Activated T-cell treated with anti-CD3 and anti-CD28 coated beads for 48 hours (primary cell): ENCODE measurements at regions not wholly inside any gene's neighbourhood (a gene's known extent, or its start where the extent isn't known, plus 50 kb on each side); places are given as distances from the start of the nearest gene placed in this dataset.
"Not testable (repeated sequence)": the region's sequence is repeated elsewhere in the genome, so short reads cannot be mapped to it uniquely, and the experiment has no call there.

Source experiments
- DNase-seq: peaks from one replicate; pipeline ENCODE4 v3.0.0-alpha.2; 2020; ENCODE audit warnings: low read depth

DNA sequence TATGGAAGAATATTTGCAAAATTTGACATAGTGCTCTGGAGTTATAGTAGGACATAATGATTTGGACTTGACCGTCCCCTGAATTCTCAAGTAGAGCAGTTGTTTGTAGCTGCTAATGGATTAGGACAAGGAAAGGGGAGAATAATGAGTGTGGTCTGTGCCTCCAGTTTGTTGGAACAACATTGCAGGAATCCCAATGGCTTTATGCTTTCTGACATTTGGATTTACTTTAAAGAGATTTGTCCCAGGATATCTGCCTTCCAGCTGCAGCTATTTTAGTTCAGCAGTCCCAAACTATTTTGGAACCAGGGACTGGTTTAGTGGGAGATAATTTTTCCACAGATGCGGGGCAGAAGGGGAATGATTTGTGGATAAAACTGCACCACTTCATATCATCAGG, 648.2 kb downstream of the SLCO4C1 start:
- DNase-seq = no peak

DNA sequence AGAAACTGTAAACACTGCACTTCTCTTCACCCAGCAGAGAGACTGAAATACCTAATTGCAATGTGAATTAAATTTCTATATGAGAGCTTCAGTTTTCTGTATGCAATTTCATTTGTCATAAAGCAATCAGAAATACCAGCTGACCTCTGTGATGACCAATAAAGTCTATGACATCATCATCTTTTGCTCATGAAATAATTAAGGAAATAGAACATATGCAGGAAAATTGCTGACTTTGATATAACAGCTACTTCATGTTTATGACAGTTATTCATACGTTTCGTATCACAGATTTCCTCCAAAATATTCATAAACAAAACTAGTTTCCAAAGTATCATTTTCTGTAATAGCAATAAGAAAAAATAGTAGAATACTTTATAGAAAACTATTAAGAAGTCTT, 652.3 kb downstream of the SLCO4C1 start:
- DNase-seq = no peak

DNA sequence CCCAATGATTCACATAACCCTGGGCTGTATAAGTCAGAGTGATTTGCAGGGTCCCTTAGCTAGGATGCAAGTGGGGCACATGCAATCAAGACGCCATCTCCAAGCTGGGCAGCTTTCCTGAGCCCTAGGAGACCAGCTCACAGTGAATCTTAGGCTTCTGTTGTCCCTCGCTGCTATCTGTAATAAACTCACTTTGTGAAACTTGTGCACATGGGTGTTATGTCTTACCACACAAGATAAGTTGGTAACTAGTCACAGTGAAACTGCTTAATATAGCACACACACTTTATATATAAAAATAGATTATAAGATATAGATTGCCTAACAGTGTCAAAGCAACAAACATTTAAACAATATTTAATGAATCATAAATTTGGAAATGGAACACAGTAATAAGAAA, 658.5 kb downstream of the SLCO4C1 start:
- DNase-seq = no peak

DNA sequence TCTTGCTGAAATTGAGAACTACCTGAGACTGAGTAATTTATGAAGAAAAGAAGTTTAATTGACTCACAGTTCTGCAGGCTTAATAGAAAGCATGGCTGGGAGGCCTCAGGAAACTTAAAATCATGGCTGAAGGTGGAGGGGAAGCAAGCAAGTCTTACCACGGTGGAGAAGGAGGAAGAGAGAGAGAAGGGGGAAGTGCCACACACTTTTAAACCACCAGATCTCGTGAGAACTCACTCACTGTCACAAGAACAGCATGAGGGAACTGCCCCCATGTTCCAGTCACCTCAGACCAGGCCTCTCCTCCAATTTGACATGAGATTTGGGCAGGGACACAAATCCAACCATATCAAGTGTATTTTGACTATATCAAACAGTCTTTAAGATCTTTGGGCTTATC, 668.3 kb downstream of the SLCO4C1 start:
- not testable (repeated sequence) for DNase-seq

DNA sequence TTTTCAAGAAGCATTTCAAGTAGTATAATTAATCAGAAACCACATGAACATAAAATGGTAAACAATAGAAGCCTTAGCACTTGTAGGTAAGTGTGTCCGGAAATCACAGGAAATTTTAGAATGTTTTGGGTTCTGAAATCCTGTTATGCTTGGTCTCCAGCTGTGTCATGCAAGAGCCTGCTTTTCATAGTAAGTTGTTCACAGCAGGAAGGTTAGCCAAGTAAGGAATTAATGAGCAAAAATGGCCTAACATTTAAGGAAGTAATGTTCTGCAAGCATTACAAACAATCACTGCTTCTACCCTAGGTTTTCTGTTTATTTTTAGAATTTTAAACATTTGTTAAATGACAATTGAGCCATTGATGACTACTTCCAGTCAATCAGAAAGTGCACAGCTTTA, 669.5 kb downstream of the SLCO4C1 start:
- DNase-seq = no peak

DNA sequence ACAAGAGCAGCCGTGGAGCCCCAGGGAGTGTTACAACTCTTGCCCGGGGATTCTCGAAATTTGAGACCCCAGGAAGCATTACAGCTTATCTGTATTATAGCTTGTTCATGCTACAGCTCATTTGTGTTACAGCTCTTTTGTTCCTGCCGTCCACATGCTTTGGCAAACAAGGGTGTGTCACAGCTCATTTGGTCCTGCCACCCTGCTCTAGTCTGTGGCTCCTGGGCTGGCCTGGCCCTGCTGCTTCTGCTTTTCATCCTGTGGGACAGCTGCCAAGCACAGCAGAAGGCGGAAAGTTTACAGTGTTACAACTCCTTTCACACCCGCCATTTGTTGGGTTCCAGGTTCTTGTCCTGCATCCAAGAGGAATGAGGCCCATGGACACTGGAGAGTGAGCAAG, 685.0 kb downstream of the SLCO4C1 start:
- no peak for DNase-seq

DNA sequence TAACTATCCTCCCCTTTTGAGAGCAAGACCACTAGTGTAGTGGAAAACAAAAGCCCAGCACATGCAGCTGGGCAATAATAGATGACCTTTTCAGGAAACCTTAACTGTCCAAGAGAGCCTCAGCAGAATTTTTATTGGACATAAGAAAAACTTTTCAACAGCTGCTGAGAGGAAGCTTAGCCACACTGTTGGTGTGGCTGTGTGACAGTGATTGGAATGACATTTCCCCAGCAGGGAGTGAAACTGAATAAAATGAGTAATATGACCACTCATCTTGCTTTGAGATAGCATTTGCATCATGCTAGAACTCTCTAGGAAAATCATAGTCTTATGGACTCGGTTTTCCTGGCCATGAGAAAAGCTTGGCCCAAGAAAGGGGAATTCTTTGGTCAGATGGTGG, 687.8 kb downstream of the SLCO4C1 start:
- DNase-seq = no peak

DNA sequence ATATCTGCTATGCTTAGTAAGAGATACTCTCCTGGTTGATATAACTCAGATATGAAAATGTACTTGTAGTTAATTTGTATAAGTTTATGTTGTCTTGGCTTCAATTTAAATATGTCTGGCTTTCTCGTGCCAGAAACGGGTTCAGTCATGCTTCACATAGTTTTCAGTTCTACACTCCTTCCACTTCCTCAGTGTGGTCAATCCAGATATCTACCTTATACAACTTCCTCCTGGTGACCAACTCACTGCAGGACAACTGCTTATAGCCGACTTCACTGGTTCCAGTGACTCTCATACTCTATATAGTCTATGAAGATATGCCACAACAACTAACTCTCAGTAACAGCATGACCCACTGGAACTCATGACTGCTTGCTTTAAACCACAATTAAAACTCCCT, 690.4 kb downstream of the SLCO4C1 start:
- no peak for DNase-seq

DNA sequence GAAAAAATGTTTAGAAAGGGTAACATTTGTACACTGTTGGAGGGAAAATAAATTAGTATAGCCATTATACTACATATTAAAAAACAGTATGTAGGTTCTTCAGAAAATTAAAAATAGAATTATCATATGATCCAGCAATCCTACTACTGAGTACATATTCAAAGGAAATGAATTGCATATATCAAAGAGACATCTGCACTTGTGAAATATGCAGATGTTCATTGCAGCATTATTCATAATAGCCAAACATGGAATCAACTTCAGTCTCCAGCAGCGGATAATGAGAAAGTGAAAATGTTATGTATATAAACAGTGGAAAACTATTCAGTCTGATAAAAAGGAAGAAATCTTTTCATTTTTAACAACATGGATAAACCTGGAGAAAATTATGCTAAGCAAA, 695.5 kb downstream of the SLCO4C1 start:
- no peak for DNase-seq

DNA sequence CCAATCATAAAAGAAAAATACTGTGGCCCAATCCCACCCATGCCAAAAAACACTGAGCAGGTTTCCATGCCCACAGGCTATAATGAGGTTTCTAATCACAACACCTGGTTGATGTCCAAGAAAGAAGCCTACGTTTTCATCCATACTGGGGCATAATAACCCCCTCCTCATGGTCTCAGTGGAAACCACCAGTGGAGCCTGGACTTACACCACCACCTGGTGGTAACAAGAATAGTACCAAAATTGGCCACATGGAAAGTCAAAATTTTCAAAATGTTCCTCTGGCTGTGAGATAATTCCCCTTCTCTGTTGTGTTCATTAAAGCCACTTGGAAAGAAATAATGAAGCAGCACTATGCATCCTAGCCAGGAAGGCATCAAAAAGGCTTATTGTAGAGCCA, 687.3 kb upstream of the ST8SIA4 start:
- DNase-seq = no peak

DNA sequence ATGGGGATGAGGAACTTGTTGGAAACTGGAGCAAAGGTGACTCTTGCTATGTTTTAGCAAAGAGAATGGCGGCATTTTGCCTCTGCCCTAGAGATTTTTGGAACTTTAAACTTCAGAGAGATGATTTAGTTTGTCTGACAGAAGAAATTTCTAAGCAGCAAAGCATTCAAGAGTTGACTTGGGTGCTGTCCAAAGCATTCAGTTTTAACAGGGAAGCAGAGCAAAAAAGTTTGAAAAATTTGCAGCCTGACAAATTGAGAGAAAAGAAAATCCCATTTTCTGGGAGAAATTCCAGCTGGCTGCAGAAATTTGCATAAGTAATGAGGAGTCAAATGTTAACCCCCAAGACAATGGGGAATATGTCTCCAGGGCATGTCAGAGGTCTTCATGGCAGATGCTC, 682.3 kb upstream of the ST8SIA4 start:
- DNase-seq = no peak

DNA sequence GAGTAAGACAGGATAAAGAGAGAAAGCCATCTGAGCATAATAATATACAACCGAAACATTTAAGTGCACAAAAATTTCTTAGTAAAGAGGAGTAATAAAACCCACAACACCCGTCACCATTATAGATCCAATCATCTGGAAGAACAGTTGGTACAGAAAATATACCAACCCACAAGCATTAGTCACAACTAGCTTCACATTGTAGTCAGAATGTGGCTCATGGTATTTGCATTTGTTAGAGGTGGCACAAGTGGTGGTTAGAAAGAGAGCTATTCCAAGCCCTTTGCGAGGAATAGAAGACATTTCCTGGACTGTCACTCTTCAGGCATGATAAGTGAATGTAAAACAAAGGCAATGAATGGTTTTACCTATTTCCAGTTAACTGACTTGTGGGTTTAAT, 677.5 kb upstream of the ST8SIA4 start:
- no peak for DNase-seq

DNA sequence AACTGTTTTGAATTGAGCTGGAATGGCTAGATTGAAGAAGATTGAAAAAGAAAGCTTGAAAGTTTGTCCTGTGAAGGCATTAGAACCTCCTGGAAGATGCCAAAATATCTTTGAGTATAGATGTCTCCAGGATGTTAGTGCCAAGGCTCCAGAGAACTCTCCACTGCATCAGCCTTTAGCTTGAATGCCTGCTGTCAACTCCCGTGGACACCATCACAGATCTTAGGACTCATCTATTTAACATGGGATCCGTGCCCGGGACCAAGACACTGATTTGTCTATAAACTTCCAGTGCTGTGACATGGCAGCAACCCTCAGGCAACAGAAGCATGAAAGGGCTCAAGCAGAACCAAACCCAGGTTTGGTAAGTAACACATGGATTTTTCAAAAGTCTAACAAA, 670.9 kb upstream of the ST8SIA4 start:
- DNase-seq = no peak

DNA sequence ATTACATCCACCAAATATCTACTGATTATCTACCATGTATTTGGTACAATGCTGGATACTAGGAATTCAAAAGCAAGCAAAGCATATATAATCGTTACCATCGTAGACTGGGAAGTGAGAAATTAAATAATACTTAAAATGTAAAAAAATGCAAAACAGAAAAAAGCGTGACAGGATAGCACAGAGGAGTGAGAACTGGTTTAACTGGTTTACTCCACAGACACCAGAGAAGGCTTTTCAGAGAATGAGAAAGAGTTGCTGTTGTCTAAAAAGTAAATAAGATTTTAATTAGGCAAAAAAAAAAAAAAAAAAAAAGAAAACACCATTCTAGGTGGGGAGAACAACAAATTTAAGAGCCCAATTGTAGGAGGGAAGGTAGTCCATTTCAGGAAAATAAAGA, 657.9 kb upstream of the ST8SIA4 start:
- no peak for DNase-seq

DNA sequence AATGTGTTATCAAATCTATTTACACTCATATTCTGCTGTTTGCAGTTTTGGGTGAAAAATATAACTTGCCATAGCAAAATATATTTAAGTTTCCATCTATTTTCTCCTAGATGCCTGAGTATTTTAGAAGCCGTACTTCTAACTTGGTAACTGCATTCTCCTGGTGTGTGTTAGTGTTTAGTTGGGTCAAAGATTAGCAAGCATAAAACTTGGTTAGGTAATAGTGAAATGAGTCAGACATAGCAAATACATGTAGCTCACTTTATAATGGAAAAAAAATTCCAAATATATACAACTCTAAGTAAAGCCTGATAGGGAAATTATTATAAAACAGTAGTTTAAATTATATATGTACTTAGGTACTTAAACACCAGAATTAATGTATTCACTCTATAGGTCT, 640.7 kb upstream of the ST8SIA4 start:
- no peak for DNase-seq

DNA sequence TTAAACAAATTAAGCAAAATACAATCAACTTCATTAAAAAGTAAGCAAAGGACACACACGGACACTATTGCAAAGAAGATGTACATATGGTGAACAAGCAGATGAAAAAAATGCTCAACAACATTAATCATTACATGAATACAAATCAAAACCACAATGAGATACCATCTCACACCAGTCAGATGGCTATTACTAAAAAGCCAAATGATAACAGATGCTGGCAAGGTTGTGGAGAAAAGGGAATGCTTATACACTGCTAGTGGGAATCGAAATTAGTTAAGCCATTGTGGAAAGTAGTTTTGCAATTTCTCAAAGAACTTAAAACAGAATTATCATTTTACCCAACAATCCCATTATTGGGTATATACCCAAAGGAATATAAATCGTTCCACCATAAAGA, 636.2 kb upstream of the ST8SIA4 start:
- DNase-seq = no peak

DNA sequence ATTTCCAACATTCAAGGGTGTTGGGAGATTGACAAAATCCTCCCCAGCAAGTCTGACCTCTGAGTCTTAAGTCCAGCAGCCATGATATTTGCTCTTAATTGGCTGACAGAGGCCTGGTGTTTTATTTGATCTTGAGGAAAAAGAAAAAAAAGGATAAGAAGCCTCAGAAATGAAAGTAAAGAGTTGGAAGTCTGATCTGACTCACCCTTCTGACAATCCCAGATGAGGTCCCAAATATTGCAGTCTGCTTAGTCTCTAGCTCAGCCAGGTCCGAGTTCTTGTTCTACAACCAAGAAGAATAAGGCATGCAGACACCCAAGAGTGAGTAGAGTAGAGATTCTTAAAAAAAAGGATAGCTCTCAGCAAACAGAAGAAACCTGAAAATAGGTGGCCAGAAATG, 632.5 kb upstream of the ST8SIA4 start:
- DNase-seq = no peak

DNA sequence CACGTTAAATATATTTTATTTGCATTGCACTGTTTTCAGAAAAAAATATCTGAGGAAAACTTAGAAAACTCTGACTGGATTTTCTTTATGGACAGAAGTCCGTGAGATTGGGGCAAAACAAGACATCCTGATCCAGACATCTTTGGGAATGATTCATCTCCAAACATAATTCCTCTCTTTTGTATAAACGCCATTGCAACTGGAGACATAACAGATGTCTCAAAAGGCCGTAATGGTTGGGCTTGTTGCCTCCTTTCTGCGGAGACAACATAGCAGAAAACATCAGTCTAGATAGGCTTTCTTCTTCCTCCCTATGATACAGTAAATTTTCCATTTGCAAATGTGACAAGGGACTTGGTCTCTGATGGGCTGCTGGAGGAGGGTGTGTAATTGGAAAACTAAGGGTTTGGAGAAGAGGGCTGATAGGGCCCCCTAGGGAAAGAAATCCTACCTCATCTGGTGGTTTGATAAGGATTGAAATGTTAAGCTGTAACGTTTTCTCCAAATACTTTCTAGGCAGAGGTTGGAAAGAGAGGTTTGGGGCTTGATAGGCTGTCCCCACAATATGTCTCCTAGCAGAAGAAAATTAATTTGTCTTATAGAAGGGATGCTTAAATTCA, 631.5 kb upstream of the ST8SIA4 start:
- DNase-seq = no peak

DNA sequence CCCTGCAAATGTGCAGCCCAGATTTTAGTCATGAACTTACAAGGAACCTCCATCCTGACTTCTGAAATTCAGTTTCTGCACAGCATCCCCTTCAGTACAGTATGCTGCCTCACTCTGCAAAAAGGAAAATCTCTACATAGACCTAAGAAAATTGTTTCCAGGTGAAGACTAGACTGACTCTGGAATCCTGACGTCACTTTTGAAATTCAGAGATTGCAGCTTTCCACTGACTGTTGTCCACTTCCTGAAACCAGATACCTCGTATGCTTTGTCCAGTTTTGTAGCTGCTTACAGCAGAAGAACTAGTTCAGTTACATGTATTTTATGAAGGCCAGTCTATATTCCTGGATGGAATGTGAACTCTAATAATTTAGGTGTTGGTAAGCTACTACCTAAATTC, 629.3 kb upstream of the ST8SIA4 start:
- DNase-seq = no peak

DNA sequence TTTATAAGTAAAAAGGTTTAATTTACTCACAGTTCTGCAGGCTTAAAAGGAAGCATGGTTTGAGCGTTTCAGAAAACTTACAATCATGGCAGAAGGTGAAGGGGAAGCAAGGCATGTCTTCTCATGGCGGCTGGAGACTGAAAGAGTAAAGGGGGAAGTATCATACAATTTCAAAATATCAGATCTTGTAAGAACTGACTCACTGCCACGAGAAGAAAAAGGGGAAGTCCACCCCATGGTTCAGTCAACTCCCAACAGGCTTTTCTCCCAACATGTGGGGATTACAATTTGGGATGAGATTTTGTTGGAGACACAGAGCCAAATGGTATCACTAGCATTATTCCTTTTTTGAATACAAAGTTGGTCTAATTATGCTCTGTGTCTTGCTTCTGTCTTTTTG, 627.9 kb upstream of the ST8SIA4 start:
- no peak for DNase-seq

DNA sequence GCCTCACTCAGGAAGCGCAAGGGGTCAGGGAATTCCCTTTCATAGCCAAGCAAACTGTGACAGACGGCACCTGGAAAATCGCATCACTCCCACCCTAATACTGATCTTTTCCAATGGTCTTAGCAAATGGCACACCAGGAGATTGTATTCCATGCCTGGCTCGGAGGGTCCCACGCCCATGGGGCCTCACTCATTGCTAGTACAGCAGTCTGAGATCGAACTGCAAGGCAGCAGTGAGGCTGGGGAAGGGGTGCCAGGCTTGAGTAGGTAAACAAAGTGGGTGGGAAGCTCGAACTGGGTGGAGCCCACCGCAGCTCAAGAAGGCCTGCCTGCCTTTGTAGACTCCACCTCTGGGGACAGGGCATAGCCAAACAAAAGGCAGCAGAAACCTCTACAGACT, 626.0 kb upstream of the ST8SIA4 start:
- DNase-seq = not testable (repeated sequence)

DNA sequence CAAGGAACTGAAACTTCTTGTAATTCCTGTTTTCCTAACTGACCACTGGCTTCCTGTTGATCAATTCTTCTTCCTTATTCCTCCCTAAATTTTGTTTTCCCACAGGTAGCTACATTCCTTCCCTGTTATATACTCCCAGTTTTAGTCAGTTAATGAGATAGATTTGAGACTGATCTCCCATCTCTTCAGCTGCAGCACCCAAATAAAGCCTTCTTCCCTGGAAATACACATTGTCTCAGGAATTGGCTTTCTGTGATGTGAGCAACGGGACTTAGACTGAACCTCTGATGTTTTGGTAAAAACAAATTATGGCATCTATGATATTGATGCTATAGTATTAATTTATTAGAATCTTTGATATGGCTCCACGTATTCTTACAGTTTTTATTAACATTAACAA, 617.3 kb upstream of the ST8SIA4 start:
- DNase-seq = no peak

DNA sequence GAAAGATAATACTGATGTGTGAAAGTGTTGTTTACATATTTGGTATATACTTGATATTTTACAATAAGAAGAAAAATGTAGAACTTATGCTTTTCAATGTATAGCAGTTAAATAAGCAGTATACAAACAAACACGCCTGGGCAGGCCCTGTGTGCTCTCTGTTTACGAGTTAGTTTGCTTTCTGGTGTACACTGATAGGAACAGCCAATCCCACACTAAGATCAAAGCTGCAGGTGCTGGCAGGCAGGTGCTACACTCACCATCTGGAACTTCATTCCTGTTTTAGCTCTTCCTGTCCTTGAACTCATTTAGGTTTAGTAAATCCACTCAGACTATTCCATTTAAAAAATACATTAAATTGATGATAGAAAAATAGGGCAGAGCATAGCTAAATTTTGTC, 614.7 kb upstream of the ST8SIA4 start:
- no peak for DNase-seq

DNA sequence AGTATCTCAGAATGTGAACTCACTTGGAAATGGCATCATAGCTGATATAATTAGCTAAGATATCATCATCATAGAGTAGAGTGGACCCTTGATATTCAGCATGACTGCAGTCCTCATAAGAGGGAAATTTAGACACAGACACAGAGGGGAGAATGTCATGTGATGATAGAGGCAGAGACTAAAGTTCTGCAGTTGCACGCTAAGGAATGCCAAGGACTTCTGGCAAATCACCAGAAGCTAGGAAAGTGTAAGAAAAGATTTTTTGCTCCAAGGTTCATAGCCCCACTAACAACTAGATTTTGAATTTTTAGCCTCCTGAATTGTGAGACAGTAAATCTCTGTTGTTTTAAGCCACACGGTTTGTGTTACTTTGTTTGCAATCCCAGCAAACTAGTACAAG, 612.6 kb upstream of the ST8SIA4 start:
- DNase-seq = no peak
